Liver (tissue), 3 donors: ENCODE measurements at regions not wholly inside any gene's neighbourhood (a gene's known extent, or its start where the extent isn't known, plus 50 kb on each side); places are given as distances from the start of the nearest gene placed in this dataset.

Source experiments
- ATF3 ChIP-seq: IDR thresholded peaks from 2 replicates; pipeline ENCODE4 v1.6.1; 2016; ENCODE audit warnings: antibody characterized with exemption
- CTCF ChIP-seq: fragments of 150-350 bp; IDR thresholded peaks from 2 replicates; pipeline ENCODE4 v1.5.1; 2017; ENCODE audit warnings: improper control_type of control experiment, low read depth, low read length; ENCODE audit not compliant: missing input control
- FOXA1 ChIP-seq: IDR thresholded peaks from 2 replicates; pipeline ENCODE4 v1.6.1; 2016; ENCODE audit warnings: antibody characterized with exemption
- GABPA ChIP-seq, 2 donors: IDR thresholded peaks in 1 of 2; conservative IDR thresholded peaks in 1 of 2; 2 replicates each; pipeline ENCODE4 v1.6.1; 2016; ENCODE audit warnings: antibody characterized with exemption in 2 of 2, mild to moderate bottlenecking in 1 of 2, moderate library complexity in 1 of 2
- HNF4A ChIP-seq, 2 donors: conservative IDR thresholded peaks; 2 replicates each; pipeline ENCODE4 v1.6.1; 2016; ENCODE audit warnings: antibody characterized with exemption in 2 of 2, mild to moderate bottlenecking in 2 of 2
- JUND ChIP-seq, 2 donors: IDR thresholded peaks; 2 replicates each; pipeline ENCODE4 v1.6.1; 2016; ENCODE audit warnings: antibody characterized with exemption in 2 of 2
- NR2F2 ChIP-seq: IDR thresholded peaks from 2 replicates; pipeline ENCODE4 v1.6.1; 2016; ENCODE audit warnings: antibody characterized with exemption
- RAD21 ChIP-seq, 2 donors: IDR thresholded peaks; 2 replicates each; pipeline ENCODE4 v1.6.1; 2016; ENCODE audit warnings: antibody characterized with exemption in 2 of 2, mild to moderate bottlenecking in 2 of 2
- REST ChIP-seq: IDR thresholded peaks from 2 replicates; pipeline ENCODE4 v1.6.1; 2016; ENCODE audit warnings: antibody characterized with exemption, mild to moderate bottlenecking
- ZBTB33 ChIP-seq: IDR thresholded peaks from 2 replicates; pipeline ENCODE4 v1.6.1; 2016; ENCODE audit warnings: antibody characterized with exemption
- donor health status: healthy.
- donor health status: healthy.

- no peak for TF ChIP-seq CTCF
- no peak for TF ChIP-seq JUND (IDR thresholded peaks at IDR 0.05)
- TF ChIP-seq REST = no peak
- TF ChIP-seq ATF3 = no peak
- no peak for TF ChIP-seq GABPA (IDR thresholded peaks at IDR 0.05 in 1 of 2, conservative IDR thresholded peaks at IDR 0.05 in 1 of 2)
- no peak for TF ChIP-seq ZBTB33
- TF ChIP-seq FOXA1 = no peak
- no peak for TF ChIP-seq HNF4A (conservative IDR thresholded peaks at IDR 0.05)
- TF ChIP-seq RAD21 (IDR thresholded peaks at IDR 0.05) = no peak
- TF ChIP-seq NR2F2 = no peak
Measured at GRCh38 chr6:62345446-62345845, 59.4 kb upstream of the KHDRBS2 start.
